ENCODE measurements at regions not wholly inside any gene's neighbourhood (a gene's known extent, or its start where the extent isn't known, plus 50 kb on each side); places are given as distances from the start of the nearest gene placed in this dataset.

DNA sequence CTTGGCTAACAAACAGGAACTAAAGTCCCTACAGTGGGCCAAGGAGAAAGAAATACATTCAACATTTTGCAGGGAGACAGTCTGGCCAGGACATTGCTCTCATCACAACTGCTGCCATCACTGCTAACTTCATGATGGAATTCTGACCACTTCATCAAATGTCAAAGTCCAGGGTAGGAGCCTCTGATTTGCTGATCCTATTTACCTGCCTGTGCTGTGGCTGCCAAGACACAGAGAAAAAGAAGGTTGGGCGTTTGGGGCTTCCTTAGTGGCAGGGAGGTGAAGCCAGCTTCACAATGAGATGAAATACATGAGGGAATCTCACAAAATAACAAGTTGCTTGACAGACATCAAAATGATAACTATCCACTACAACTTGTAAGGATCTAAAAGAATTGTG, 343.9 kb upstream of the CADM1 start:
- DNase-seq (ENCODE audit: low read depth): no peak

DNA sequence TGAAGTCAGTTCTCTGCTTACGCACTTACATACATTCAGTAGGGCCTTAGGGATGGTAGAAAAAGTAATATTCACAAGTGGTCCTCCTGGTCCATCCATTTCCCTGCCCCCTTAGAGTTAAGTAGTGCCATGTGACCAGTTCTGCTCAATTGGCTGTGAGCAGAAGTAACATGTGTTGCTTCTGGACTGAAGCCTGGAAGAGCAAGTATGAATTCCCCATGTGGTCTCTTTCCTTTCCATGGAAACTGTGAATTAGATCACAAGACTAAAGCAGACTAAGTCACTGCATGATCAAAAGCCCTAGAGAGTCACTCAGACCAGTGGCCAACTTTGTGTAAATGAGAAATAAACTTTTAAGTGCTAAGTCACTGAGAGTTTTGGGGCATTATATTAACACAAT, 341.7 kb upstream of the CADM1 start:
- DNase-seq (ENCODE audit: low read depth): no peak

DNA sequence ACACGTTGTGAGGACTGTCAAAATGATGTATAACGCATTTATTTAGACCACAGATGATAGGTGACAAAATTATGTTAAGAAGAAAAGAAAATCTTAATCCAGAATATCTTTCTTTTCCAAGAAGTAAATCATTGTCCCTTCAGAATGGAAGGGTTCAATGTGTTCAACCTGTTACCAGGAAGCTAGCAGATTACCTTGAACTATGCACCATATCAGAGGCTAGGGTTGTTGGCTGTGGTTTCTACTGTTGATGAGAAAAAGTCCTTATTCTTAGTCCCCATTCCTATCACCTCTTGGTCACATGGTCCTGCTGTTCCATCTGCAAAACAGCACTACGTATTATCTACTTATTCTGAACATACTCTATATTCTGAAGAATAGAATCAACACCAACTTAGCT, 339.5 kb upstream of the CADM1 start:
- DNase-seq (ENCODE audit: low read depth): no peak

DNA sequence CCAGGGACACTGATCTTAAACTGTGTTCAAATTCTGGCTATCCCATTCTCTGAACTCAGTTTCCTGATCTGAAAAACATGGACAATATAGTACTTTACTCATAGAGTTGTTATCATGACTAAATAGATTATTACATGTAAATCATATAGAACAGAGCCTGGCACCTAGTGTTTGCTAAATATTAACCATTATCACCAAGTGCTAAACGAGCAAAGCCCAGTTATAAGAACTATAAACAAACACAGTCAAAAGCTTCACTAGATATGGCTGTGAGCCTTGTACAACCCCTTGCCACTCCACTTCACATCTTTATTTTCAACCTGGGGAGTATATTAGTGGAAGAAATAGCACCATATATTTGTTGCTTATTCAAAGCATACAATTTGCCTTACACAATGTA, 338.9 kb upstream of the CADM1 start:
- DNase-seq (ENCODE audit: low read depth): no peak

DNA sequence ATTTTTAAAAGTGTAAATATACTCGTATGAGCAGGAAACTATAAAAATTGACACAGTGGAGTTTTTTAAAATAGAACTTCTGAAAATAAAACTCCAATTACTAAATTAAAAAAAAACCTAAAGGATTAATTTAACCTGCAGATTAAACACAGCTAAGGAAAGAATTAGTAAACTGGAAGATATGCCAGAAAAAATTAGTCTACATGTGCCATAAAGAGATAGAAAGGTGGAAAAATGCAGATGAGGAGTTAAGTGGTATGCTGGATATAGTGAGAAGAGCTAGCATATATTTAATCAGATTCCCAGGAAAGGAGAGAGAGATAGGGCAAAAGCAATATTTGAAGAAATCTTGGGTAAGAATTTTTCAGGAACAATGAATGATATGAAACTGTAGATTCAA, 315.8 kb upstream of the CADM1 start:
- DNase-seq (ENCODE audit: low read depth): no peak

DNA sequence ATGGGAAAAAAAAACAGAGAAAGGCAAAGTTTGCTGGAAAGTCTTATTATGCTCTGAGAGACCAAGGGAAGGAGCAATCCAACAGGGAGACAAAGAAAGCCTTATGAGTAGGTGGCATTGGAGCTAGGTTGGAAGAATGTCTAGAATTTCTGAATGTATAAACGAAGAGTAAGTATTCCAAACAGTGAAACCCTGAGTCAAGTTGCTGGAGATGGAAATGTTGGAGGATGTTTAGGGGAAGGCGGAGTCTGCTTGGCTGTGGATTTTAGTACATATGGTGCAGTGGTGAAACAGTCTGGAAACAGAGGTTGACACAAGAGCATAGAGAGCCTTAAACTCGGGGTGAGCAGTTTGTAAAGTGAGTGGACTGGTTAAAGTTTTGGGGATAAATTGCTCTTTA, 314.8 kb upstream of the CADM1 start:
- no peak for DNase-seq (ENCODE audit: low read depth)

DNA sequence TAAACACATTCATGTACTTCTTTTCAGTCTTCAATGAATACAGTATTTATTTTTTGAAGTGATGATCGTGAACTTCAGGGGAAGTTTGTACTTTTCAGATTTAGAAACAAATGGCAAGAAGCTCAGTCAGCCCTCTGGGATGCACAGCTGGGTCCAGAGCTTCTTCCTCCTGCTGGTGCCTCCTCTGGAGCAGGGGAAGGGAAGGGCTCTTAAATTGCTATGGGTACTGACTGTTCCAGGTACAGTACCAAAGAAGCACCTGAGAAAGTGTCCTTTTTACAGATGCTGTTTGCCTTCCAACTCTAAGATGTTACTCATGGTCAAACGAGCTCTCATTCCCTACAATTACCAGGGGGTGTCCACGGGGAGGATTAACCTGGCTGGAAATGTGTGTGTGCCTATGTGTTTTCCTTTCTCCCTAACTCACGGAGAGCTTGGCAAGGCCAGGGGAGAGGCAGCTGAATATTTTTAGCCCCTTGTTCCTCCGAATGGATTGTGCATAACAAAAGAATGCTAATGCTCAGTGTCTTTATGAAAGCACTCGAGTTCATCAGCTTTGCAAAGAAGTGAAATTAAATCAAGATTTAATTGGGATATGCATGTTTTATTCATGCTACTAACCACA, 313.7 kb upstream of the CADM1 start:
- no peak for DNase-seq (ENCODE audit: low read depth)

DNA sequence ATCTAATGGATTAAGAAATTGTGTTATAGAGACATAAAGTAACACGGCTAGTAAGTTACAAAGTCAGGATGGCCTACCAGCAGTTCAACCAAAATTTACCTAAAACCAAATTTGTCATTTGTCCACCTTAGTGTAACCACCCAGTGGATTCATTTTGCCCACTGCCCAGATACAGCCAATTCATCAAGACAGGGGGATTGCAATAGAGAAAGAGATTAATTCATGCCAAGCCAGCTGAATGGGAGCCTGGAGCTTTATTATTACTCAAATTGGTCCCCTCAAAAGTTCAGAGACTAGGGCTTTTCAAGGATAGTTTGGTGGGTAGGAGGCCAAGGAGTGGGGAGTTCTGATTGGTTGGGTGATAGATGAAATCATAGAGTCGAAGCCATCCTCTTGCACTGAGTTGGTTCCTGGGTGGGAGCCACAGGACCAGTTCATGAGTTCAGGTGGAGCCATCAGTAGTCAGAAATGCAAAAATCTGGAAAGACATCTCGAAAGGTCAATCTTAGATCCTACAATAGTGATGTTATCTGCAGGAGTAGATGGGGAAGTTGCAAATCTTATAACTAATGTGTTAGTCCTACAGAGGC, 304.2 kb upstream of the CADM1 start:
- DNase-seq (ENCODE audit: low read depth): no peak

DNA sequence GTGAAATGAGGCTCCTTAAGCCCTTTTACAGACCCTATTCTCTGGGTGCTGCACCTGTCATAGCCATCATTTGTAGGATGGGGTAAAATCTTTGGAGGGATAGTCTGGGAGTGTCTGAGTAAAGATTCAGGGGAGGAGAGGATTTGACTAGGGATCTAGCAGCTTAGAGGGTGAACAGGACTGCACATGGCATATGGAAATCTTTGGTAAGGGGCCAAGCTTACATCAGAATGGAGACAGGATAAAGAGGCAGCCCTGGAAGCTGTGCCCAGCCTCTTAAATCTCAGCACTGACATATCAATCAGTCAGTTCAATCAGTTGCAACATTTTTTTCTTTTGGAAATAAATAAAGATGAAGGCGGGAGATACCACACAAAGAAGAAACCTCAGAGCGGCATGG, 301.8 kb upstream of the CADM1 start:
- no peak for DNase-seq (ENCODE audit: low read depth)

DNA sequence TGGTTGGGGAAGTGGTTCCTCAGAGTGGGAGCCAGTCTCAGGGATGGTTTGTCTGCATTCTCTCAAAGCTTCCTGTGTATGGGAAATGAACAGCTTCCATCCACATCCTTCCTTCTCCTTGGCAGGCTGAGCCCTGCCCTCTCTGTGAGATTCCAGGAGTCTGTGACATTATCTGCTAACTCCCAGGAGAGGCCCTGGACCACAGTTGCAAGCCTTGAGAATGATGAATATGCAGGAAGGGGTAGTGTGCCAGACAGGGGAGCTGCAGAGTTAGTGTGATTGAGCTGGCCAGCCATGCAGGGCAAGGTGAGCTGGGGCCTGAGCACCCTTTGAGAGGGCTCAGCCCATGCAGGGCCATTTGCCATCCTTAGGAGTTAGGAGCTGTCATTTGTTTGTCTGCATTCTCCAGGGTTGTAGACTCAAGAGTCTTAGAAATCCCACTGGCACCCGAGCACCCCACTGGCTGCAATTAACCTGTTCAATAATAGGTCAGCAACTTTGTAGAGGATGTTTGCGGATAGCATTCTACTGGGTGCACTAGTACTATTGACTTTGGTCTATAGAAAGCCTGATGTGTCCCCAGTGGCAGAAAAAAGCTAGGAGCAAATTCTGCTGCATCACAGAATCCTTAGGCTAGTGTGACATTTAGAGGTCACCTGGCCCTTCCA, 299.0 kb upstream of the CADM1 start:
- no peak for DNase-seq (ENCODE audit: low read depth)

DNA sequence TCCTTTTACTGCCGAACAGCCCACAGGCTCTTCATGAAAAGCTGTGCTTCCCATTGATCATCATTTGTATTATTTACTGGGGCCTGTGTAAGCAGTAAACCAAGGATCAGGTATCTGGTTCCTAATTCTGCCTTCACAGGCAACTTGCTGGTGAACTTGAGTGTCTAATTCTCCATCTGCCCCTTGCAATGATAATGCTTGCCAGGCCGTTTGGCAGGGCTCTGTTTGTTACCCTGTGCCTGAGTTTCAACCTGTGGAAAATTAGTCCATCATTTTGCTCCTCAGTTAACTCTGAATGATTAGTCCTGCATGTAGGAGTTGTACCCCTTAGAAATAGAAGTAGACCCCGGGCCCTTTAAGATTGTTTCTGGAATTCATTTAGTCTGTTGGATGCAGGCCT, 298.4 kb upstream of the CADM1 start:
- no peak for DNase-seq (ENCODE audit: low read depth)

DNA sequence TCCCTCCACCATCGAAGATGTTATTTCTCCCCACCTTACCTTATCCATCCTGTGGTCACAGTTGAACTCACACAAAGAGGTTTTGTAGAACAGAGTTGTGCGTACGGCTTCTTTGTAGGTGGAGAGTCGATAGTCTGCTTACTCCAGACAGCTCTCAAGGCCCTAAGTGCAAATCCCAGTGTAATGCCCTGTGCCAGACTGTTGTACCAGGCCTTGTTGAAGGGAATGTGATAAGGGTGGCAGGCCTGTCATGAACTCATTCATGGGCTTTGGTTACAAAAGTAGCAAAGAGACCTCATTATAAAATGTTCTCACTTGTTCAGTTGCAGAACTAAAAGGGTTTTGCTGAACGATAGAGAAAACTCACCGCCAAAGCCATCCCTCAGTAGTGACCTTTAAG, 288.7 kb upstream of the CADM1 start:
- DNase-seq (ENCODE audit: low read depth): no peak

DNA sequence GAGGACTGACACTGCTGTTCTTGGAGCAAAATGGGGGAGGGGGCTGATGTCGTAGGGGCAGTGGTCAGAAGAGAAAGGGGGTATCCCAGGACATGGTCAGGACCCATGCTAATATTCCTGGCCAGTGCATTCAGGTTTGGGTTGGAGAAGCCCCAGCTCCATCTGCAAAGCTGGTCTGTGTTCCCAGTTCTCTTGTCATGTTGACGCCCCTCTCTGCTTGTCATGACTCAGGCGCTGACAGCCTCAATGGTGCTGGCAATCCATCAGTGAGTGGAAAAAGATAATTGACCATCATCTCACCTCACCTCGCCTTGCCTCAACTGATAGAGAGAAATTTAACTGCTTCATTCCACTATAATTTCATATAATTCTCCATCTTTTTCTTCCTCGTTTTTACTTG, 283.1 kb upstream of the CADM1 start:
- DNase-seq (ENCODE audit: low read depth): no peak

DNA sequence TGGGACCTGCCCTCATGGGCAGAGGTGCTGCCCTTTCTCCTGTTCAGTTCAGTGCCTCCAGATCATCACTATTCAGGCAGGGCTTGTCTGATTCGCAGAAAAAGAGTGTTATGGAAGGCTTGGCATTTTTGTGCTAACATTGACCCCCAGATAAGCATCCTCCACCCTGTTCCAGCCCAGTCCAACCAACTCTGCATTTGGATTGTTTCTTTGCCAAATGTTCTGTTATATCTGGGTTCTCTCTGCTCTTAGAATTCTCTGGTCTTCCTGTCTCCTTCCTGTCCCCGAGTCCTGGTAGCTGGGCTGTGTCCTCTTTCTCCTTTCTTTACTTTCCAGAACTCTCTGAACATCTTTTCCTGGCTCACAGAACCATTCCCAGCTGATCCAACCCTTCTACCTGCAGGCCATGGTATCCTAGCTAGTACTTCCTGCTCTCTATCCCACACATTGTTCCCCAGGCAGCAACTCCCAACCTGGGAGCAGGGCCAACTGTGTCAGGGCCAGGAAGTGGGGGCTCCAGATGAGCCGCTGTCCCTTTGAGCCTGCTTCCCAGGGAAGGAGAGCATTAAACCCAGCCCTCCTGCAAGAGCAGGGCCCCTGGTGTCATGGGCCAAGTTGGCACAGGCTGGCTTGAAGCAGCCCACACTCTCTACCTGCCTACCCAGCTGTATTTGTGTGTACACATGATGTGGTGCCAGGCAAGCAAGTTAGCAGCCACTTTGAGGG, 280.7 kb upstream of the CADM1 start:
- no peak for DNase-seq (ENCODE audit: low read depth)

DNA sequence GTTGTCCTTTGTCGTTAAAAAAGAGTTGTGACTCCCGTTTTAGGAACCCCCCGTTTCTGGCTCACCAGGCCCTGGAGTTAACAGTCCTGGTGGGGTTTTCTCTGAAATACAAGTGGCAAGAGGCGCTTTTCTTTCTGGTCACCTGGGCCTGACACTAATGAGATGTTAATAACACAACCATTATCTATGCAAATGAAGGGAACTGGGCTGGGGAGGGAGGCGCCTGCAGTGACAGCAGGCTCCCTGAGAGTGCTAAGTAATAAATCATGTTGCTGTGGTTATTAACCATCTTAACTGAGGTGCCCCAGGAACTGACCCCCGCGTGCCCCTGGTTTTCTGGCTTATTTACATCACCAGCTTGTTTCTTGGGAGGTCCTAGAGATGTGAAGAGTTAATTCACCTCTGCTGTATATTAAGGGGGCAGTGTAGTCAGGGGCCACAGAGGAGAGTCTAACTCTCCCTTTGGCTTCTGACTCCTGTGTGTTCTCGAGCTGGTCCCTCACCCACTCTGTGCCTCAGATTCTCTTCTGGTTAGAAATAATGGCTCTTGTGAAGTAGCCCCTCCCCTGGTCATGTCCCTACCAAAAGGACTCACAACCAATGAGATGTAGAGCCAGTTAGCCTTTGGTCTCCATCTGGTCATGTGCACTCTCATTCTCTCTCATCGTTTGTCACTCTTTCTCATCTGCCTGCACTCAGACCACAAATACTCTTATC, 276.6 kb upstream of the CADM1 start:
- DNase-seq (ENCODE audit: low read depth): no peak

DNA sequence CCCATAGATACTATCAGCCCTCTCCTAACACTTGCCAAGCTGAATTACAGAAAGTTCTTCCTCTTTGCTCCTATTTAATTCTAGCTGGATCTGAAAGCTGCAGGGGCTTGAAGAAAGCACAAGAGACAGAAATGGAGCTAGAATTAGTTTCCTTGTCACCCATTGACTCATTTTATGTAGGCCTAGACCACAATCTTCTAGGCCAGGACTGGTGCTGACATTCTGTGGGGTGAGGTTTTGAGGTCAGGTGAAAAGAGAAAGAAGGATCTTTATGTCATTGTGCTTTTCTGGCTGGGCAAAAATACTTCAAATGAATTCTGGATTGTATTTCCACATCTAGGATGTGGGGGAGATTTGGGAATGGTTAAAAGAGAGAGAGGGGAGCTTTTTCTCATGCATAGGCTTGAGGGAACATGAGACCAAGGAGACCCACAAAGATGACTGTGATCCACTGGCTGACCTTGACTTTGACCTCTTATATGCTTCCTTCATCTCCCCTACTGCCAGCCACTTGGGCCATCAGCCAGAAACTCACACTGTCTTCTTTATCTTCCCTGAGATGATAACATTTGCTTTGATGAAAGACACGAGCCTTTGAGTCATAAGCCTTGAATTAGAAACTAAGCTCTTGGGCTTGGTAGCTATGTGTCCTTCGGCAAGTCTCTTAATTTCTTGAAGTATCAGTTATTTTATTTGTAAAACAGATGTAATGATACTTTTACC, 274.9 kb upstream of the CADM1 start:
- no peak for DNase-seq (ENCODE audit: low read depth)

DNA sequence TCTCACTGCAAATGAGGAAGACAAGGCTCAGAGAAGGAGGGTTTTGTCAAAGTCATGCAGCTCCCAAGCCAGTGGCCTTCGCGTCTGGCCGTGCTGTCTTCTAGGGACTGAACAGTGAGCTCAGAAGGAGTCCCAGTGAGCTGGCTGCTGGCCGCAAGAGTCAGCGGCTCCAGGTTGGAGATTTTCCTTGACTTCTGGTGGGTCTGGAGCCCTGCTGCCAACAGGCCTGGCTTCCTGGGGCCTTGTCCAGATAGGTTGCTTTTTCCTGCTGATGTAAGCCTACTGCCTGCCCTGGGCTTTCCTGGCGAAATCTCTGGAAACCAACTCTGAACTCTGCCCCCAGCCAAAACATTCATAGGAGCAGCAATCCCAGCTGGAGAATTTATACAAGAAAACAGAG, 272.7 kb upstream of the CADM1 start:
- DNase-seq (ENCODE audit: low read depth): no peak

DNA sequence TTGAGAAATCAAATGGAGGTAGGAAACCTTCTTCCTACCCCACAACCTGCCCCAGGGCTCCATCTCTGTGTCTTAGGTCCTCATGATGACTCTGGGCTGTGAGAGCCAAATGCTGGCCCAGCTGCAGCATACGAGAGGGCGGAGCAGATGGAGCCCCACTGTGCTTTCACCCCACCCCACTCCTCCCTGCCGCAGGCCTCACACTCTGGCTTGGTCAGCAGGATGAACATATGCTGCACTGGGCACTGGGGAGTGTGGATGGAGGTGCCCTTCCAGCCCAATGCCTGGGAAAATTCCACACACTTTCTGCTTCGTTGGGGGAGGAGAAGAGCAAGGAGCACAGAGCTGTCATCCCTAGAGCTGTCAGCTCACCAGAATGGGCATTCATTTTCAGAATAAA, 271.6 kb upstream of the CADM1 start:
- no peak for DNase-seq (ENCODE audit: low read depth)

DNA sequence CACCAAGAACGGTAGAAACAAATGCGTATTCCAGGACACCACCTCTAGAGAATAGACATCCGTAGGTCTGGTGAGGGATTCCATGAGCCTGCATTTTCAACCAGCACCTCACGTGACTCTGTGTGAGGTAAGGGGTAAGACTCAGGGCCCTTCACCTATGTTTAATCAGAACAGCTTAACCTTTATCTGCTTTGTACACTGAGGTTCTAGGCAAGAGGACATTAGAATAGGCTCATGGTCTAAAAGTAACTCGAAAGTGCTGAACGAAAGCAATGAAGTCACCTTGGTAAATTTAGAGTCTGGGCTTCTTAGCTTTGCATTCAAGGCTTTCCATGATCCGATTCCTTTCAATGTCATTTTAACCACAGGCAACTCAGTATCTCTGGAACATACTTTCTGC, 270.5 kb upstream of the CADM1 start:
- no peak for DNase-seq (ENCODE audit: low read depth)

DNA sequence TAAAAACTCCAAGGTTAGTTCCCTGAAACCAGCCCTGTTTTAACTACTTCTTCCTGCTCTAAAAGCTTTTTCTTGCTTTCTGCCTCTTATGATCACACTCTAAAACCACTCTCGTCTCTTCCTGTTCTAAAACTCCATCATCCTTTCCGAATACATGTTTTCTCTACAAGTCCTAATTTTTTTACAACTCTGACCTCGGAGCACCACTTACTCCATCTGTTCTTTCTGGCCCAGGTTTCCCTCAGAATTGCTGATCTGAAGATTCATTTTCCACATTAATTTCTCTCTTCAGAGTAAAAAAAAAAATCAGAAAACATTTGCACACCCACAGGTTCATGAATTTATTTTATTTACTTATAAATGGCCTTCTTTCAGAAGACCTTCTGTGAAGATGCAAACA, 265.7 kb upstream of the CADM1 start:
- DNase-seq (ENCODE audit: low read depth): no peak

DNA sequence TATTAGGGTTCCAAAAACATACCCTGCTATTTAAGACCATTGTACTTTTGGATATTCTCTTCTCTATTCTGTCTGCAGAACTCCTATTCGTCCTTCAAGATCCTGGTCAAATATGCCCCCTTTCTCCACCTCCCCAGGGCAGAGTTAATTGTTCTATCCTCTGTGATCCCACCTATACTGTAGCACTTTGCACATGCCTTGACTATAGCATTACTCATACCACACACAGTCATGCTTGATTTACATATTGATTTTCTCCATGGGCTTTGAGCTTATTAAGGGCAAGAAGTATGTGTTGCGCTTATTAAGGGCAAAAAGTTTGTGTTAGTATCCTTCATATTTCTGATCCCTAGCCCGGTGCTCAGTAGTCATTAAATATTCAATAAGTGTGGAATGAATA, 263.7 kb upstream of the CADM1 start:
- DNase-seq (ENCODE audit: low read depth): no peak
